Sigmoid colon (tissue), 4 donors: ENCODE measurements at regions not wholly inside any gene's neighbourhood (a gene's known extent, or its start where the extent isn't known, plus 50 kb on each side); places are given as distances from the start of the nearest gene placed in this dataset.

Source experiments
- CTCF ChIP-seq, 4 experiments: fragments of 450-650 bp in 3 of 4; fragments of 200-600 bp in 1 of 4; IDR thresholded peaks; one replicate each; pipeline ENCODE4 v1.5.1; 2016 to 2019; ENCODE audit warnings: antibody characterized with exemption in 4 of 4, mild to moderate bottlenecking in 3 of 4, moderate library complexity in 2 of 4
- EP300 ChIP-seq, 4 donors: sonication (generic); formaldehyde crosslinking; IDR thresholded peaks; one replicate each; pipeline ENCODE4 v1.6.1; 2017; ENCODE audit warnings: antibody characterized with exemption in 4 of 4

GRCh38 chr7:80392229-80393169 is 119.4 kb downstream of the GNAT3 start:
- peak; percentile 17 to 57 (median 44) for TF ChIP-seq CTCF (IDR thresholded peaks at IDR 0.05)
- no peak for TF ChIP-seq EP300 (IDR thresholded peaks at IDR 0.05)
